GM10248 (cell line): ENCODE measurements at regions not wholly inside any gene's neighbourhood (a gene's known extent, or its start where the extent isn't known, plus 50 kb on each side); places are given as distances from the start of the nearest gene placed in this dataset.

Source experiments
- CTCF ChIA-PET: fragments of 300-600 bp; sonication (Branson Sonifier 250); formaldehyde crosslinking; extraction: SDS; loops from one replicate; lab custom pipeline; 2021; ENCODE audit warnings: antibody characterized with exemption; lab: Yijun Ruan, JAX
- POLR2A ChIA-PET: fragments of 350-650 bp; sonication (Branson Sonifier 250); formaldehyde crosslinking; extraction: SDS; loops from one replicate; lab custom pipeline; 2020; ENCODE audit warnings: antibody characterized with exemption; lab: Yijun Ruan, JAX
- DNase-seq: peaks from one replicate; pipeline ENCODE4 v3.0.0; 2012; ENCODE audit errors: extremely low spot score
- TF ChIP-seq, protein P1 (sequence below): IDR thresholded peaks from 2 replicates; pipeline ENCODE4 v1.5.1; 2012; ENCODE audit warnings: mild to moderate bottlenecking, low read depth; ENCODE audit errors: extremely low read depth, missing control alignments, control extremely low read depth

GRCh38 chr6:23505026-23505425, 621.0 kb upstream of the NRSN1 start:
- TF ChIP-seq, protein P1, sequence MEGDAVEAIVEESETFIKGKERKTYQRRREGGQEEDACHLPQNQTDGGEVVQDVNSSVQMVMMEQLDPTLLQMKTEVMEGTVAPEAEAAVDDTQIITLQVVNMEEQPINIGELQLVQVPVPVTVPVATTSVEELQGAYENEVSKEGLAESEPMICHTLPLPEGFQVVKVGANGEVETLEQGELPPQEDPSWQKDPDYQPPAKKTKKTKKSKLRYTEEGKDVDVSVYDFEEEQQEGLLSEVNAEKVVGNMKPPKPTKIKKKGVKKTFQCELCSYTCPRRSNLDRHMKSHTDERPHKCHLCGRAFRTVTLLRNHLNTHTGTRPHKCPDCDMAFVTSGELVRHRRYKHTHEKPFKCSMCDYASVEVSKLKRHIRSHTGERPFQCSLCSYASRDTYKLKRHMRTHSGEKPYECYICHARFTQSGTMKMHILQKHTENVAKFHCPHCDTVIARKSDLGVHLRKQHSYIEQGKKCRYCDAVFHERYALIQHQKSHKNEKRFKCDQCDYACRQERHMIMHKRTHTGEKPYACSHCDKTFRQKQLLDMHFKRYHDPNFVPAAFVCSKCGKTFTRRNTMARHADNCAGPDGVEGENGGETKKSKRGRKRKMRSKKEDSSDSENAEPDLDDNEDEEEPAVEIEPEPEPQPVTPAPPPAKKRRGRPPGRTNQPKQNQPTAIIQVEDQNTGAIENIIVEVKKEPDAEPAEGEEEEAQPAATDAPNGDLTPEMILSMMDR = no peak
- ChIA-PET CTCF (no interaction called here), POLR2A (no interaction called here)
- no peak for DNase-seq

DNA sequence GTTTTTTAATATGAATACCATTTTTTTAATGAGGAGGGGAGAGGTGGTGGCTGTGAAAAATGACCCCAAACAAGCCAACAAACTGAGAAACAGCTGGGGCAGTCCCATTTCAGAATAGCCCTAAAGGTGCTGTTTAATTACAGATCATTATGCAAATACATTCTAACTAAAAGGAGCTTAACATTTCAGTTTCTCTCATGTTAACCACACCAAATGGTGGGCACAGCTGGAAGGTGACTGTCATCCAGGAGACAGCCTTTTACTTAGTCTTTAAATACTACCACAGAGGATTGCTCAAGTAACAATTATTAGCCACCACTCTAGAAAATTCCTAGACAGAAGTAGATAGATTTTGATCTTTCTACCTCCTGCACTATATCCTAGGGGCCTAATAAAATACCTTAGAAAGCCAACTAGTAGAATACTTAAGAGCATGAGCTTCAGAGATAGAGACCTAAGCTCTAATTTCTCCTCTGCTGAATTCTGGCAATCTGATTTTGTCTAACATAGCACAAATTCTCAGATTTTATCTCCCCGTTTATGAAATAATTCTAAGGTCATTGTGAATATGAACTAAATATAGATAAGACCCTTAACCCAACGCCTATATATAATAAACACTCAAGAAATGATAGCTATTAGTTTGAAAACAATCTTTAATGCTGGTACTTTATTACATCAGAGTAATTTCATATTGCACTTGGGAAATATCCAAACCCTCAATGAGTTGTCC, 615.1 kb upstream of the NRSN1 start:
- CTCF ChIA-PET = interaction anchor here (1.2 kb wide), 1 partner anchor 10 kb away, joined by 3 read pairs; no protein-coding TSS in a partner anchor
- DNase-seq = no peak
- TF ChIP-seq, protein P1 = no peak
- POLR2A ChIA-PET = no interaction called here

DNA sequence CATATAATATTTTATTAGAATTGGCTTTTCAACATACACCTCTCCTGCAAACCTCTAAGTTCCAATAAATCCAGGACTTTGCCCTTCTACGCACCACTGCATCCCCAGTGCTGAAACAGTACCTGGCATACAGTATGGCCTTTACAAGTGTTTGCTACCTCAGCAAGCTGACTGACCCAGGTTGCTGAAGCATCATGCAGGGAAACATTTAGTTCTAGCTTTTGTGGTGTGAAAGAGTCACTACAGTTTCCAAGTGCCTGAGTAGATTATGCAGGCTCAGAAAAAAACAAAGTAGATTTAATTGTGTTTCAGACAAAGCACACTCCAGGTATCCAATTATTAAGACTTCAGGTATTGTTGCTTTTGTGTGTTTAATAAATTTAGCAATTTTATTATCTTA, 614.2 kb upstream of the NRSN1 start:
- TF ChIP-seq, protein P1 = no peak
- POLR2A ChIA-PET = no interaction called here
- CTCF ChIA-PET = interaction anchor here (1.6 kb wide), 1 partner anchor 23 kb away, joined by 3 read pairs; no protein-coding TSS in a partner anchor
- DNase-seq = no peak

DNA sequence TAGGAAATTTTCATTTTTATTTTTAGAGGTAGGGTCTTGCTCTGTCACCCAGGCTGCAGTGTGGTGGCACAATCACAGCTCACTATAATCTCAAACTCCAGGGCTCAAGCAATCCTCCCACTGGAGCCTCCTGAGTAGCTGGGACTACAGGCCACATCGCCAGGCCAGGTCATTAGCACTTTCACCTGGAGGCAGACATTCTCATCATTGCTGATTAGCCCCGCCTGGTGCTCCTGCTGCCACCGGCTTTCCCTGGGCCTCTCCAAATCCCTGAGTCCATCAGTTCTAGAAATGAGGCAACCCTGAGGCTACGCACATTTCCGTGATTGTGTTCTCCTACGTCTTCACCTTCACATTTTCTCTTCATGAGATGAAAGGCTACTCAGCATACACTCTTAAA, 607.7 kb upstream of the NRSN1 start:
- ChIA-PET POLR2A (no interaction called here), CTCF (no interaction called here)
- DNase-seq = no peak
- TF ChIP-seq, protein P1 = no peak

- CTCF ChIA-PET = no interaction called here
- POLR2A ChIA-PET = no interaction called here
- no peak for DNase-seq
- TF ChIP-seq, protein P1 = no peak
Observed at GRCh38 chr6:23522792-23523547, 603.0 kb upstream of the NRSN1 start.

DNA sequence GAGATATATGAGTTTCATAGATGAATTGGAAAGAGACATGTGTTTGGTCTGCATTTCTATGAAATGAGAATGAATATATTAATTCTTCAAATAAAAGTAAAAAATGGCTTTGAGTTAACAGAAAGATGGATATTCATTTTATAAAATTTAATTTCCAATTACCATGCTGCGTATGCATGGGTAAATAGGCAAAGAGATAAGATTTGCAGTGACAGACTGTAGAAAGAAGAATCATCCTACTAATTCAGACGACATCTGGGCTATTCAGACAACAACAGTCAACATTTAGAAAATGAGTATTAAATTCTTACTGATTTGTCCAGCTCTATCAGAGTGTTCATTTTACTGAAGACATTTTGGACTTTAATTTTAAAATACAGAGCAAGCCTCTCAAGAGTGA, 602.2 kb upstream of the NRSN1 start:
- DNase-seq = no peak
- TF ChIP-seq, protein P1 = no peak
- ChIA-PET POLR2A (no interaction called here), CTCF (no interaction called here)
